ENCODE measurements at regions not wholly inside any gene's neighbourhood (a gene's known extent, or its start where the extent isn't known, plus 50 kb on each side); places are given as distances from the start of the nearest gene placed in this dataset.

GRCh38 chr10:52992567-52992966 lies 220.0 kb upstream of the MBL2 start:
- Histone ChIP-seq H3K36me3 (replicated peaks; ENCODE audit: control insufficient read depth, insufficient read depth, low read length) (no peaks in the 10 kb centered on the region), H3K4me3 (ENCODE audit: insufficient read depth, low read depth, low read length) (no peak overlapping the region), H3K27me3 (ENCODE audit: control insufficient read depth, insufficient read depth, low read length) (no peaks in the 10 kb centered on the region)
- DNase-seq = no peak

GRCh38 chr10:52988923-52989322 lies 216.3 kb upstream of the MBL2 start:
- no peaks in the 10 kb centered on the region for H3K27me3 ChIP-seq (ENCODE audit: control insufficient read depth, insufficient read depth, low read length)
- no peaks in the 10 kb centered on the region for H3K36me3 ChIP-seq (replicated peaks; ENCODE audit: control insufficient read depth, insufficient read depth, low read length)
- no peak overlapping the region for H3K4me3 ChIP-seq (ENCODE audit: insufficient read depth, low read depth, low read length)
- DNase-seq = no peak

GRCh38 chr10:52986125-52986524 lies 213.5 kb upstream of the MBL2 start:
- H3K27me3 ChIP-seq (ENCODE audit: control insufficient read depth, insufficient read depth, low read length) = no peaks in the 10 kb centered on the region
- DNase-seq = no peak
- H3K36me3 ChIP-seq (replicated peaks; ENCODE audit: control insufficient read depth, insufficient read depth, low read length) = no peaks in the 10 kb centered on the region
- H3K4me3 ChIP-seq (ENCODE audit: insufficient read depth, low read depth, low read length) = no peak overlapping the region

- no peak for DNase-seq
- no peaks in the 10 kb centered on the region for H3K36me3 ChIP-seq (replicated peaks; ENCODE audit: control insufficient read depth, insufficient read depth, low read length)
- H3K27me3 ChIP-seq (ENCODE audit: control insufficient read depth, insufficient read depth, low read length) = no peaks in the 10 kb centered on the region
Observed at GRCh38 chr10:52984169-52984568, 211.6 kb upstream of the MBL2 start.

GRCh38 chr10:52979295-52979990 lies 206.9 kb upstream of the MBL2 start:
- H3K4me3 ChIP-seq (ENCODE audit: insufficient read depth, low read depth, low read length) = no peak overlapping the region
- no peak for DNase-seq
- H3K27me3 ChIP-seq (ENCODE audit: control insufficient read depth, insufficient read depth, low read length) = no peaks in the 10 kb centered on the region
- H3K36me3 ChIP-seq (replicated peaks; ENCODE audit: control insufficient read depth, insufficient read depth, low read length) = no peaks in the 10 kb centered on the region

More at GRCh38 chr10:52984169-52984568, 211.6 kb upstream of the MBL2 start:
- no peak overlapping the region for H3K4me3 ChIP-seq (ENCODE audit: insufficient read depth, low read depth, low read length)

- DNase-seq = no peak
- Histone ChIP-seq H3K36me3 (replicated peaks; ENCODE audit: control insufficient read depth, insufficient read depth, low read length) (no peaks in the 10 kb centered on the region), H3K27me3 (ENCODE audit: control insufficient read depth, insufficient read depth, low read length) (no peaks in the 10 kb centered on the region), H3K4me3 (ENCODE audit: insufficient read depth, low read depth, low read length) (no peak overlapping the region)
Observed at GRCh38 chr10:52977581-52977980, 205.0 kb upstream of the MBL2 start.

- Histone ChIP-seq H3K36me3 (replicated peaks; ENCODE audit: control insufficient read depth, insufficient read depth, low read length) (no peaks in the 10 kb centered on the region), H3K4me3 (ENCODE audit: insufficient read depth, low read depth, low read length) (no peak overlapping the region), H3K27me3 (ENCODE audit: control insufficient read depth, insufficient read depth, low read length) (no peaks in the 10 kb centered on the region)
- DNase-seq = no peak
Observed at GRCh38 chr10:52967806-52968795, 195.5 kb upstream of the MBL2 start.

GRCh38 chr10:52966904-52967303 lies 194.3 kb upstream of the MBL2 start:
- H3K27me3 ChIP-seq (ENCODE audit: control insufficient read depth, insufficient read depth, low read length) = no peaks in the 10 kb centered on the region
- H3K36me3 ChIP-seq (replicated peaks; ENCODE audit: control insufficient read depth, insufficient read depth, low read length) = no peaks in the 10 kb centered on the region
- H3K4me3 ChIP-seq (ENCODE audit: insufficient read depth, low read depth, low read length) = no peak overlapping the region
- DNase-seq = no peak

GRCh38 chr10:52965938-52966401 lies 193.4 kb upstream of the MBL2 start:
- Histone ChIP-seq H3K4me3 (ENCODE audit: insufficient read depth, low read depth, low read length) (no peak overlapping the region), H3K36me3 (replicated peaks; ENCODE audit: control insufficient read depth, insufficient read depth, low read length) (no peaks in the 10 kb centered on the region), H3K27me3 (ENCODE audit: control insufficient read depth, insufficient read depth, low read length) (no peaks in the 10 kb centered on the region)
- peak; percentile 21 for DNase-seq

- H3K4me3 ChIP-seq (ENCODE audit: insufficient read depth, low read depth, low read length) = no peak overlapping the region
- H3K27me3 ChIP-seq (ENCODE audit: control insufficient read depth, insufficient read depth, low read length) = no peaks in the 10 kb centered on the region
Observed at GRCh38 chr10:52965509-52965908, 192.9 kb upstream of the MBL2 start.

GRCh38 chr10:52961323-52961722 lies 188.7 kb upstream of the MBL2 start:
- H3K27me3 ChIP-seq (ENCODE audit: control insufficient read depth, insufficient read depth, low read length) = no peaks in the 10 kb centered on the region
- H3K4me3 ChIP-seq (ENCODE audit: insufficient read depth, low read depth, low read length) = no peak overlapping the region
- no peaks in the 10 kb centered on the region for H3K36me3 ChIP-seq (replicated peaks; ENCODE audit: control insufficient read depth, insufficient read depth, low read length)
- no peak for DNase-seq

More at GRCh38 chr10:52965509-52965908, 192.9 kb upstream of the MBL2 start:
- no peaks in the 10 kb centered on the region for H3K36me3 ChIP-seq (replicated peaks; ENCODE audit: control insufficient read depth, insufficient read depth, low read length)
- DNase-seq = no peak

GRCh38 chr10:52959810-52960209 lies 187.2 kb upstream of the MBL2 start:
- no peak for DNase-seq
- H3K27me3 ChIP-seq (ENCODE audit: control insufficient read depth, insufficient read depth, low read length) = no peaks in the 10 kb centered on the region
- no peaks in the 10 kb centered on the region for H3K36me3 ChIP-seq (replicated peaks; ENCODE audit: control insufficient read depth, insufficient read depth, low read length)
- no peak overlapping the region for H3K4me3 ChIP-seq (ENCODE audit: insufficient read depth, low read depth, low read length)

GRCh38 chr10:52956861-52957260 lies 184.3 kb upstream of the MBL2 start:
- Histone ChIP-seq H3K27me3 (ENCODE audit: control insufficient read depth, insufficient read depth, low read length) (no peaks in the 10 kb centered on the region), H3K4me3 (ENCODE audit: insufficient read depth, low read depth, low read length) (no peak overlapping the region), H3K36me3 (replicated peaks; ENCODE audit: control insufficient read depth, insufficient read depth, low read length) (no peaks in the 10 kb centered on the region)
- no peak for DNase-seq

GRCh38 chr10:52956461-52956860 lies 183.9 kb upstream of the MBL2 start:
- DNase-seq = no peak
- Histone ChIP-seq H3K36me3 (replicated peaks; ENCODE audit: control insufficient read depth, insufficient read depth, low read length) (no peaks in the 10 kb centered on the region), H3K27me3 (ENCODE audit: control insufficient read depth, insufficient read depth, low read length) (no peaks in the 10 kb centered on the region), H3K4me3 (ENCODE audit: insufficient read depth, low read depth, low read length) (no peak overlapping the region)

- Histone ChIP-seq H3K27me3 (ENCODE audit: control insufficient read depth, insufficient read depth, low read length) (no peaks in the 10 kb centered on the region), H3K36me3 (replicated peaks; ENCODE audit: control insufficient read depth, insufficient read depth, low read length) (no peaks in the 10 kb centered on the region), H3K4me3 (ENCODE audit: insufficient read depth, low read depth, low read length) (no peak overlapping the region)
- DNase-seq = no peak
Observed at GRCh38 chr10:52955337-52955736, 182.8 kb upstream of the MBL2 start.

All from H7 (cell line).